ENCODE measurements at regions not wholly inside any gene's neighbourhood (a gene's known extent, or its start where the extent isn't known, plus 50 kb on each side); places are given as distances from the start of the nearest gene placed in this dataset.

DNA sequence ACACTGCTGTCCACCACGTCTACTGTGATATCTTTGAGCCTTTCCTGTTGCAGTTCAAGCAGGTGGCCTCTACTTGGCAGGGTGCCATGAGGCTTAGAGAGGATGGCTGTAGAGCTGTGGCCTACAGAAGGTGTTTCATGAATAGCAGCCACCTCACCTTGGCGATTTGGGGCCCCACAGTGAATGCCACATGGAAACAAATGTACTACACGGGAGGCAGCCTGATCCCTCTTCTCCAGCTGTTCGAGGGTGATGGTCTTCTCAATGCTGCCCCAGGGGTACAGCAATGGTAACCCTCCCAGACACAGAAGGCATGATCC lies 70.7 kb downstream of the FAM43A start:
- intact Hi-C loops (cut with micrococcal nuclease; ENCODE audit: unreplicated experiment): no loop called here
- H3K9me3 ChIP-seq (ENCODE audit: low read depth, low read length, poor library complexity, severe bottlenecking): no peaks in the 10 kb centered on the region
- H3K4me3 ChIP-seq (ENCODE audit: low read depth, low read length, poor library complexity, severe bottlenecking): no peak overlapping the region
- BruUV-seq (replicated peaks): no TSS peak
- no peaks in the 10 kb centered on the region for H3K36me3 ChIP-seq (ENCODE audit: insufficient read depth, low read length, poor library complexity, severe bottlenecking)
- DNase-seq (ENCODE audit: low spot score): no peak
- peaks cover 6% of the 10 kb centered on the region for H3K4me1 ChIP-seq (ENCODE audit: insufficient read depth, low read length, poor library complexity, severe bottlenecking)
- TF ChIP-seq, protein P1, sequence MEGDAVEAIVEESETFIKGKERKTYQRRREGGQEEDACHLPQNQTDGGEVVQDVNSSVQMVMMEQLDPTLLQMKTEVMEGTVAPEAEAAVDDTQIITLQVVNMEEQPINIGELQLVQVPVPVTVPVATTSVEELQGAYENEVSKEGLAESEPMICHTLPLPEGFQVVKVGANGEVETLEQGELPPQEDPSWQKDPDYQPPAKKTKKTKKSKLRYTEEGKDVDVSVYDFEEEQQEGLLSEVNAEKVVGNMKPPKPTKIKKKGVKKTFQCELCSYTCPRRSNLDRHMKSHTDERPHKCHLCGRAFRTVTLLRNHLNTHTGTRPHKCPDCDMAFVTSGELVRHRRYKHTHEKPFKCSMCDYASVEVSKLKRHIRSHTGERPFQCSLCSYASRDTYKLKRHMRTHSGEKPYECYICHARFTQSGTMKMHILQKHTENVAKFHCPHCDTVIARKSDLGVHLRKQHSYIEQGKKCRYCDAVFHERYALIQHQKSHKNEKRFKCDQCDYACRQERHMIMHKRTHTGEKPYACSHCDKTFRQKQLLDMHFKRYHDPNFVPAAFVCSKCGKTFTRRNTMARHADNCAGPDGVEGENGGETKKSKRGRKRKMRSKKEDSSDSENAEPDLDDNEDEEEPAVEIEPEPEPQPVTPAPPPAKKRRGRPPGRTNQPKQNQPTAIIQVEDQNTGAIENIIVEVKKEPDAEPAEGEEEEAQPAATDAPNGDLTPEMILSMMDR (conservative IDR thresholded peaks at IDR 0.05; ENCODE audit: low read depth, low read length): no peak
- no peak for TF ChIP-seq EZH2 (IDR thresholded peaks at IDR 0.05; ENCODE audit: borderline replicate concordance, low read depth, low read length, poor library complexity, severe bottlenecking)
- H3K27ac ChIP-seq (ENCODE audit: low read depth, low read length, poor library complexity, severe bottlenecking): no peak overlapping the region
- POLR2A ChIA-PET (ENCODE audit: low non-redundant PET): no interaction called here
- H3K27me3 ChIP-seq (replicated peaks; ENCODE audit: insufficient read depth, low read depth, low read length, poor library complexity): no peaks in the 10 kb centered on the region
- CTCF ChIA-PET: no interaction called here

GRCh38 chr3:194756791-194757325 lies 71.2 kb downstream of the FAM43A start:
- peaks cover 6% of the 10 kb centered on the region for H3K4me1 ChIP-seq (ENCODE audit: insufficient read depth, low read length, poor library complexity, severe bottlenecking)
- no peak for TF ChIP-seq EZH2 (IDR thresholded peaks at IDR 0.05; ENCODE audit: borderline replicate concordance, low read depth, low read length, poor library complexity, severe bottlenecking)
- TF ChIP-seq, protein P1 (conservative IDR thresholded peaks at IDR 0.05; ENCODE audit: low read depth, low read length): no peak
- H3K4me3 ChIP-seq (ENCODE audit: low read depth, low read length, poor library complexity, severe bottlenecking): no peak overlapping the region
- POLR2A ChIA-PET (ENCODE audit: low non-redundant PET): no interaction called here
- H3K27ac ChIP-seq (ENCODE audit: low read depth, low read length, poor library complexity, severe bottlenecking): no peak overlapping the region
- H3K9me3 ChIP-seq (ENCODE audit: low read depth, low read length, poor library complexity, severe bottlenecking): no peaks in the 10 kb centered on the region
- intact Hi-C loops (cut with micrococcal nuclease; ENCODE audit: unreplicated experiment): no loop called here
- peak; percentile 15 for DNase-seq (ENCODE audit: low spot score)
- H3K27me3 ChIP-seq (replicated peaks; ENCODE audit: insufficient read depth, low read depth, low read length, poor library complexity): no peaks in the 10 kb centered on the region
- CTCF ChIA-PET: no interaction called here
- H3K36me3 ChIP-seq (ENCODE audit: insufficient read depth, low read length, poor library complexity, severe bottlenecking): no peaks in the 10 kb centered on the region
- BruUV-seq (replicated peaks): no TSS peak

- ChIA-PET POLR2A (ENCODE audit: low non-redundant PET) (no interaction called here), CTCF (no interaction called here)
- H3K27me3 ChIP-seq (replicated peaks; ENCODE audit: insufficient read depth, low read depth, low read length, poor library complexity): no peaks in the 10 kb centered on the region
- peaks cover 6% of the 10 kb centered on the region for H3K4me1 ChIP-seq (ENCODE audit: insufficient read depth, low read length, poor library complexity, severe bottlenecking)
- no TSS peak for BruUV-seq (replicated peaks)
- DNase-seq (ENCODE audit: low spot score): peak; percentile 51
- no peaks in the 10 kb centered on the region for H3K9me3 ChIP-seq (ENCODE audit: low read depth, low read length, poor library complexity, severe bottlenecking)
- no peaks in the 10 kb centered on the region for H3K36me3 ChIP-seq (ENCODE audit: insufficient read depth, low read length, poor library complexity, severe bottlenecking)
- TF ChIP-seq EZH2 (IDR thresholded peaks at IDR 0.05; ENCODE audit: borderline replicate concordance, low read depth, low read length, poor library complexity, severe bottlenecking): no peak
- TF ChIP-seq, protein P1 (conservative IDR thresholded peaks at IDR 0.05; ENCODE audit: low read depth, low read length): no peak
- H3K4me3 ChIP-seq (ENCODE audit: low read depth, low read length, poor library complexity, severe bottlenecking): no peak overlapping the region
- no peak overlapping the region for H3K27ac ChIP-seq (ENCODE audit: low read depth, low read length, poor library complexity, severe bottlenecking)
- intact Hi-C loops (cut with micrococcal nuclease; ENCODE audit: unreplicated experiment): no loop called here
These were observed 72.0 kb downstream of the FAM43A start for GRCh38 chr3:194757647-194758061.
